Keratinocyte (primary cell): ENCODE measurements at regions not wholly inside any gene's neighbourhood (a gene's known extent, or its start where the extent isn't known, plus 50 kb on each side); places are given as distances from the start of the nearest gene placed in this dataset.

Experiments
- DNase-seq: peaks from one replicate; pipeline ENCODE4 v3.0.0-alpha.2; 2011; ENCODE audit warnings: low read depth, missing footprints, low spot score
- FAIRE-seq: peaks from 2 replicates; lab custom pipeline; 2011; peaks lifted over from hg19 to GRCh38; lab: Jason Lieb, UNC
- H2AFZ ChIP-seq: 2 replicates; pipeline ENCODE4 v1.6.0; 2012; ENCODE audit warnings: low read length, control low read depth, inconsistent platforms; ENCODE audit not compliant: control insufficient read depth
- H3K27ac ChIP-seq: 2 replicates; pipeline ENCODE4 v1.5.1; 2011; ENCODE audit warnings: low read length; ENCODE audit not compliant: control insufficient read depth, insufficient read depth
- H3K27me3 ChIP-seq: 3 replicates; pipeline ENCODE4 v1.6.0; 2011; ENCODE audit warnings: low read length; ENCODE audit not compliant: control insufficient read depth, insufficient read depth; ENCODE audit errors: extremely low read depth
- H3K36me3 ChIP-seq, 2 experiments: 2 replicates in 1 of 2; 3 replicates in 1 of 2; pipeline ENCODE4 v1.5.1; 2011; ENCODE audit warnings: low read length in 2 of 2, mild to moderate bottlenecking in 1 of 2; ENCODE audit not compliant: control insufficient read depth in 2 of 2, insufficient read depth in 2 of 2; ENCODE audit errors: extremely low read depth in 1 of 2
- H3K4me1 ChIP-seq: 3 replicates; pipeline ENCODE4 v1.5.1; 2011; ENCODE audit warnings: low read length; ENCODE audit not compliant: control insufficient read depth, insufficient read depth; ENCODE audit errors: extremely low read depth
- H3K4me2 ChIP-seq: 3 replicates; pipeline ENCODE4 v1.6.0; 2011; ENCODE audit warnings: low read depth, low read length; ENCODE audit not compliant: control insufficient read depth, insufficient read depth; ENCODE audit errors: extremely low read depth
- H3K4me3 ChIP-seq, 3 experiments: fragments of 200-600 bp in 1 of 3; sonication (generic) in 1 of 3; 2 replicates in 2 of 3; 3 replicates in 1 of 3; pipeline ENCODE4 v1.5.1; 2011 to 2016; ENCODE audit warnings: low read length in 3 of 3, mild to moderate bottlenecking in 3 of 3, control low read depth in 2 of 3, inconsistent platforms in 1 of 3, low read depth in 1 of 3, mixed read lengths in 1 of 3, mixed run types in 1 of 3, moderate library complexity in 1 of 3; ENCODE audit not compliant: control insufficient read depth in 2 of 3, insufficient read depth in 2 of 3; ENCODE audit errors: extremely low read depth in 1 of 3
- H3K79me2 ChIP-seq: 2 replicates; pipeline ENCODE4 v1.6.0; 2012; ENCODE audit warnings: low read length; ENCODE audit not compliant: control insufficient read depth, insufficient read depth
- H3K9ac ChIP-seq: 3 replicates; pipeline ENCODE4 v1.6.0; 2011; ENCODE audit warnings: low read length; ENCODE audit not compliant: control insufficient read depth, insufficient read depth; ENCODE audit errors: extremely low read depth
- H3K9me1 ChIP-seq: 3 replicates; pipeline ENCODE4 v1.6.0; 2011; ENCODE audit warnings: low read length; ENCODE audit not compliant: control insufficient read depth, insufficient read depth; ENCODE audit errors: extremely low read depth
- H3K9me3 ChIP-seq: 2 replicates; pipeline ENCODE4 v1.5.1; 2012; ENCODE audit warnings: low read depth, low read length; ENCODE audit not compliant: control insufficient read depth
- H4K20me1 ChIP-seq: 3 replicates; pipeline ENCODE4 v1.6.0; 2011; ENCODE audit warnings: low read length; ENCODE audit not compliant: control insufficient read depth, insufficient read depth; ENCODE audit errors: extremely low read depth
- EZH2 ChIP-seq: IDR thresholded peaks from one replicate; pipeline ENCODE4 v1.6.1; 2012; ENCODE audit warnings: inconsistent platforms, mild to moderate bottlenecking, low read length, moderate library complexity
- dilution Hi-C: fragments of 300-500 bp; cut with MboI; formaldehyde crosslinking; loops from one replicate; pipeline ENCODE4 v1.7.0; 2020; ENCODE audit warnings: low sequenced_read_pairs; ENCODE audit not compliant: extremely low pct_ligation_motif_present
- TF ChIP-seq, protein P1 (sequence below), 3 experiments: IDR thresholded peaks in 1 of 3; conservative IDR thresholded peaks in 1 of 3; optimal IDR thresholded peaks in 1 of 3; 2 replicates in 2 of 3; 3 replicates in 1 of 3; pipeline versions ENCODE3 to v1.5.1; 2011; ENCODE audit warnings: low read length in 3 of 3, mild to moderate bottlenecking in 3 of 3, moderate library complexity in 2 of 3, control low read depth in 1 of 3, inconsistent platforms in 1 of 3; ENCODE audit not compliant: insufficient read depth in 2 of 3; ENCODE audit errors: extremely low read depth in 1 of 3

GRCh38 chr12:125341422-125341821 lies 276.2 kb downstream of the AACS start:
- H3K4me3 ChIP-seq: no peak overlapping the region
- H3K9me3 ChIP-seq: no peaks in the 10 kb centered on the region
- H3K4me2 ChIP-seq: no peak overlapping the region
- H3K9me1 ChIP-seq: no peaks in the 10 kb centered on the region
- H3K27me3 ChIP-seq: no peaks in the 10 kb centered on the region
- FAIRE-seq: no peak
- H3K79me2 ChIP-seq: no peaks in the 10 kb centered on the region
- dilution Hi-C loops: no loop called here
- H2AFZ ChIP-seq: no peak overlapping the region
- no peaks in the 10 kb centered on the region for H3K36me3 ChIP-seq
- H3K9ac ChIP-seq: no peak overlapping the region
- H3K4me1 ChIP-seq: no peaks in the 10 kb centered on the region
- no peak overlapping the region for H3K27ac ChIP-seq
- H4K20me1 ChIP-seq: no peaks in the 10 kb centered on the region
- TF ChIP-seq EZH2: no peak
- no peak for DNase-seq

GRCh38 chr12:125343649-125344048 lies 278.4 kb downstream of the AACS start:
- FAIRE-seq: no peak
- H3K4me1 ChIP-seq: no peaks in the 10 kb centered on the region
- dilution Hi-C loops: no loop called here

DNA sequence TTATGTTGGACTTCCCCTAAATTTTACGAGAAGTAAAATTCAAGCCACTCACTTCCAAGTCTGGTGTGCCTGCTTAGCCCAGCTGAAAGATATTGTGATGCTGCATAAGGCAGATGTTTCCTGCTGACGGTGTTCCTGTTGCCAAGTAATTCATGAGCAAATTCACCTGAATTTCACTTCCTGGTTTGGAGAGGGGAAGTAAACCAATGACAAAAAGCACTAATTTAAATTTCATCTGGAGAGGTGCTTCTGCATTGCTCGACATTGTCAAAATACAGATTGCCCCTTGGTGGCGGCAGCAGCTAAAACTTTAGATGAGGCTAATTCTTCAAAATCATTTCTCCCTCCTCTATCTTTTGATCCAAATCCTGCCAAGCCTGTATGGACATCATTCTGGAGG lies 281.1 kb downstream of the AACS start:
- no peaks in the 10 kb centered on the region for H3K36me3 ChIP-seq
- H3K27ac ChIP-seq: no peak overlapping the region
- no peak overlapping the region for H3K9ac ChIP-seq
- no peak overlapping the region for H3K4me2 ChIP-seq
- H3K9me1 ChIP-seq: no peaks in the 10 kb centered on the region
- no peaks in the 10 kb centered on the region for H4K20me1 ChIP-seq
- H3K4me3 ChIP-seq: no peak overlapping the region
- DNase-seq: no peak
- no peak for TF ChIP-seq EZH2
- TF ChIP-seq, protein P1, sequence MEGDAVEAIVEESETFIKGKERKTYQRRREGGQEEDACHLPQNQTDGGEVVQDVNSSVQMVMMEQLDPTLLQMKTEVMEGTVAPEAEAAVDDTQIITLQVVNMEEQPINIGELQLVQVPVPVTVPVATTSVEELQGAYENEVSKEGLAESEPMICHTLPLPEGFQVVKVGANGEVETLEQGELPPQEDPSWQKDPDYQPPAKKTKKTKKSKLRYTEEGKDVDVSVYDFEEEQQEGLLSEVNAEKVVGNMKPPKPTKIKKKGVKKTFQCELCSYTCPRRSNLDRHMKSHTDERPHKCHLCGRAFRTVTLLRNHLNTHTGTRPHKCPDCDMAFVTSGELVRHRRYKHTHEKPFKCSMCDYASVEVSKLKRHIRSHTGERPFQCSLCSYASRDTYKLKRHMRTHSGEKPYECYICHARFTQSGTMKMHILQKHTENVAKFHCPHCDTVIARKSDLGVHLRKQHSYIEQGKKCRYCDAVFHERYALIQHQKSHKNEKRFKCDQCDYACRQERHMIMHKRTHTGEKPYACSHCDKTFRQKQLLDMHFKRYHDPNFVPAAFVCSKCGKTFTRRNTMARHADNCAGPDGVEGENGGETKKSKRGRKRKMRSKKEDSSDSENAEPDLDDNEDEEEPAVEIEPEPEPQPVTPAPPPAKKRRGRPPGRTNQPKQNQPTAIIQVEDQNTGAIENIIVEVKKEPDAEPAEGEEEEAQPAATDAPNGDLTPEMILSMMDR (optimal IDR thresholded peaks at IDR 0.05 in 1 of 3, IDR thresholded peaks at IDR 0.05 in 1 of 3, conservative IDR thresholded peaks at IDR 0.05 in 1 of 3; ENCODE audit: extremely low read depth in 1 of 3, insufficient read depth in 2 of 3, low read length in 3 of 3): no peak
- FAIRE-seq: no peak
- H3K27me3 ChIP-seq: no peaks in the 10 kb centered on the region
- no peaks in the 10 kb centered on the region for H3K9me3 ChIP-seq
- no peak overlapping the region for H2AFZ ChIP-seq
- dilution Hi-C loops: no loop called here
- H3K4me1 ChIP-seq: no peaks in the 10 kb centered on the region
- H3K79me2 ChIP-seq: no peaks in the 10 kb centered on the region

More at GRCh38 chr12:125343649-125344048, 278.4 kb downstream of the AACS start:
- Histone ChIP-seq H3K4me2 (no peak overlapping the region), H3K4me3 (no peak overlapping the region), H3K9me1 (no peaks in the 10 kb centered on the region), H3K36me3 (no peaks in the 10 kb centered on the region), H3K27ac (no peak overlapping the region), H3K9ac (no peak overlapping the region), H3K9me3 (no peaks in the 10 kb centered on the region), H4K20me1 (no peaks in the 10 kb centered on the region), H3K79me2 (no peaks in the 10 kb centered on the region), H3K27me3 (no peaks in the 10 kb centered on the region), H2AFZ (no peak overlapping the region)
- no peak for DNase-seq
- no peak for TF ChIP-seq EZH2
- TF ChIP-seq, protein P1 (optimal IDR thresholded peaks at IDR 0.05 in 1 of 3, IDR thresholded peaks at IDR 0.05 in 1 of 3, conservative IDR thresholded peaks at IDR 0.05 in 1 of 3; ENCODE audit: extremely low read depth in 1 of 3, insufficient read depth in 2 of 3, low read length in 3 of 3): no peak
